ENCODE measurements at regions not wholly inside any gene's neighbourhood (a gene's known extent, or its start where the extent isn't known, plus 50 kb on each side); places are given as distances from the start of the nearest gene placed in this dataset.

DNA sequence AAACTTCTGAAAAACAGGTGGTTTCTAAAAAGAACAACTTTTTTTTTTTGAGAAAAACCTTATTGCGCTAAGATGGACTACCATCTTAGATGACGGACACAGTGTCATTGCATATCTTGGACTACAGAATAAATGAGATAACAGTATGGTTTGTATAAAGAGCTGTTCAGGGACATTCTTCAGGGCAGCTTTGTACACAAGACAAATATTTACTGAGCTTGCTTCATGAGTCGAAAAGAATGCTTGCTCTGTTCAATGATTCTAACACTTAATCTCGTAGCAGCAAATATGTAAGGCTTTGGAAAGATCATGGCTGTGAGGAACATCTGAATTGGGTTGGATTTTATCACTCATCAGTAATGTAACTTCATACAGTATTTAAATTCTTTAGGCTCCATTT lies 282.5 kb upstream of the CWC22 start:
- Histone ChIP-seq H2BK15ac (ENCODE audit: low read length) (no peak overlapping the region), H2BK120ac (ENCODE audit: low read depth, low read length) (no peak overlapping the region), H3K36me3 (replicated peaks in 1 of 2; ENCODE audit: control insufficient read depth in 2 of 2, insufficient read depth in 2 of 2, low read length in 2 of 2) (no peaks in the 10 kb centered on the region), H2BK12ac (ENCODE audit: low read length) (no peak overlapping the region), H3K4me1 (ENCODE audit: control insufficient read depth in 2 of 2, insufficient read depth in 1 of 2, low read depth in 1 of 2, low read length in 2 of 2) (no peaks in the 10 kb centered on the region), H3K9ac (ENCODE audit: low read depth, low read length, poor library complexity) (no peak overlapping the region), H2AFZ (ENCODE audit: low read length) (no peak overlapping the region), H3K14ac (ENCODE audit: low read length) (no peak overlapping the region), H3K18ac (ENCODE audit: low read length) (no peak overlapping the region), H3K4me2 (ENCODE audit: insufficient read depth, low read length, poor library complexity, severe bottlenecking) (no peak overlapping the region), H3K4me3 (ENCODE audit: low read length in 2 of 2) (no peak overlapping the region), H3K4ac (ENCODE audit: low read length) (no peak overlapping the region), H2BK5ac (ENCODE audit: low read length) (no peak overlapping the region), H3K9me3 (replicated peaks in 1 of 2; ENCODE audit: control insufficient read depth in 2 of 2, insufficient read depth in 1 of 2, low read depth in 1 of 2, low read length in 2 of 2) (no peaks in the 10 kb centered on the region), H3K27me3 (ENCODE audit: control insufficient read depth in 3 of 3, insufficient read depth in 3 of 3, low read depth in 1 of 3, low read length in 3 of 3) (no peaks in the 10 kb centered on the region), H3K79me1 (ENCODE audit: low read depth, low read length) (no peaks in the 10 kb centered on the region), H4K8ac (ENCODE audit: low read depth, low read length) (no peak overlapping the region), H3K23ac (ENCODE audit: low read depth, low read length, poor library complexity) (no peak overlapping the region), H3K27ac (replicated peaks; ENCODE audit: low read length) (no peak overlapping the region), H4K91ac (ENCODE audit: low read depth, low read length, poor library complexity) (no peak overlapping the region), H2AK5ac (ENCODE audit: low read depth, low read length) (no peak overlapping the region)
- DNase-seq (ENCODE audit: low spot score) = no peak
- no CpG with 5 or more reads among the region's 4 CpGs for WGBS, 2 donors (ENCODE audit: extremely low coverage in 2 of 2, insufficient read length in 2 of 2, insufficient replicate concordance in 1 of 2)

DNA sequence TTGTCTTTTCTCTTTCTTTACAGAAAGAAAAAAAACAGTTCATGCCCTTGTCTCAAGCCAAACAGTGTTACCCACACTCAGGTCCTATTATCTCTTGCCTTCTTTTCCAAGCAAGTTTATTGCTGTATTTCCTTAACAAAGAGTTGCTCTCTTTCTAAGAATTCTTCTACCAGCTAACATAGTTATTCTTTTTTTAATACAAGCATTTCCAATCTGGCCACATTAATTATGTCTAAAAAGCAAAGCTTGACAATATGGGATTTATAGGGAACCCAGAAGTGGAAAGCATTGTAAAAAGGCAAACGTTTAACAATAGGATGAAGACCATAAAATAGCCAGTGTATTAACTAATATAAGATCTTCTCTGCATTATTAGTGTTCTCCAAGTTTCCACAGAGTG lies 272.5 kb upstream of the CWC22 start:
- no peak overlapping the region for H3K23ac ChIP-seq (ENCODE audit: low read depth, low read length, poor library complexity)

DNA sequence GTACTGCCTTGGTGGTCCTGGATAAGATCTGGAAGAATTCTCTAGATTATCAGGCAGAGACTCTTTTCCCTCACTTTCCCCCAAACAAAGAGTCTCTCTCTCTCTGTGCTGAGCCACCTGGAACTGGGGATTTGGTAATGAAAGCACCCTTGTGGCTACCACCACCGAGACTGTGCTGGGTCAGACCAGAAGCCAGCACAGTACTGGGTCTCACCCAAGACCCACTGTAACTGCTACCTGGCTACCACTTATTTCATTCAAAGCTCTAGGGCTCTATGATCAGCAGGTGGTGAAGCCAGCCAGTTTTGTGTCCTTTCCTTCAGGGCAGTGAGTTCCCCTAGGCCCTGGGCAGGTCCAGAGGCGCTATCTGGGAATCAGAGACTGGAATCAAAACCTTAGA lies 269.6 kb upstream of the CWC22 start:
- H3K27me3 ChIP-seq (ENCODE audit: control insufficient read depth in 3 of 3, insufficient read depth in 3 of 3, low read depth in 1 of 3, low read length in 3 of 3) = no peaks in the 10 kb centered on the region
- no peak overlapping the region for H2BK5ac ChIP-seq (ENCODE audit: low read length)
- H3K4me1 ChIP-seq (ENCODE audit: control insufficient read depth in 2 of 2, insufficient read depth in 1 of 2, low read depth in 1 of 2, low read length in 2 of 2) = peaks cover 0 to 7% of the 10 kb centered on the region in 2 donors
- H3K4me3 ChIP-seq (ENCODE audit: low read length in 2 of 2) = no peak overlapping the region
- H3K14ac ChIP-seq (ENCODE audit: low read length) = peak overlapping the region; percentile 73
- H2BK15ac ChIP-seq (ENCODE audit: low read length) = no peak overlapping the region
- H4K8ac ChIP-seq (ENCODE audit: low read depth, low read length) = no peak overlapping the region
- peaks cover 0 to 7% of the 10 kb centered on the region in 2 donors for H3K9me3 ChIP-seq (replicated peaks in 1 of 2; ENCODE audit: control insufficient read depth in 2 of 2, insufficient read depth in 1 of 2, low read depth in 1 of 2, low read length in 2 of 2)
- H3K79me1 ChIP-seq (ENCODE audit: low read depth, low read length) = no peaks in the 10 kb centered on the region
- H3K9ac ChIP-seq (ENCODE audit: low read depth, low read length, poor library complexity) = no peak overlapping the region
- no peak for DNase-seq (ENCODE audit: low spot score)
- no CpG with 5 or more reads among the region's 2 CpGs for WGBS, 2 donors (ENCODE audit: extremely low coverage in 2 of 2, insufficient read length in 2 of 2, insufficient replicate concordance in 1 of 2)
- H3K18ac ChIP-seq (ENCODE audit: low read length) = no peak overlapping the region
- no peak overlapping the region for H3K23ac ChIP-seq (ENCODE audit: low read depth, low read length, poor library complexity)
- no peak overlapping the region for H3K4me2 ChIP-seq (ENCODE audit: insufficient read depth, low read length, poor library complexity, severe bottlenecking)
- no peak overlapping the region for H2AFZ ChIP-seq (ENCODE audit: low read length)
- H2AK5ac ChIP-seq (ENCODE audit: low read depth, low read length) = no peak overlapping the region
- H2BK12ac ChIP-seq (ENCODE audit: low read length) = no peak overlapping the region
- no peak overlapping the region for H4K91ac ChIP-seq (ENCODE audit: low read depth, low read length, poor library complexity)
- no peak overlapping the region for H3K27ac ChIP-seq (replicated peaks; ENCODE audit: low read length)
- no peaks in the 10 kb centered on the region for H3K36me3 ChIP-seq (replicated peaks in 1 of 2; ENCODE audit: control insufficient read depth in 2 of 2, insufficient read depth in 2 of 2, low read length in 2 of 2)
- H3K4ac ChIP-seq (ENCODE audit: low read length) = no peak overlapping the region
- no peak overlapping the region for H2BK120ac ChIP-seq (ENCODE audit: low read depth, low read length)

More for the DNA sequence above, 272.5 kb upstream of the CWC22 start:
- no peak overlapping the region for H2AK5ac ChIP-seq (ENCODE audit: low read depth, low read length)
- no peaks in the 10 kb centered on the region for H3K36me3 ChIP-seq (replicated peaks in 1 of 2; ENCODE audit: control insufficient read depth in 2 of 2, insufficient read depth in 2 of 2, low read length in 2 of 2)
- no peak overlapping the region for H3K4ac ChIP-seq (ENCODE audit: low read length)
- H2AFZ ChIP-seq (ENCODE audit: low read length) = peak overlapping the region; percentile 37
- WGBS, 2 donors (ENCODE audit: extremely low coverage in 2 of 2, insufficient read length in 2 of 2, insufficient replicate concordance in 1 of 2) = no CpG with 5 or more reads among the region's 1 CpG
- H2BK120ac ChIP-seq (ENCODE audit: low read depth, low read length) = no peak overlapping the region
- H3K27me3 ChIP-seq (ENCODE audit: control insufficient read depth in 3 of 3, insufficient read depth in 3 of 3, low read depth in 1 of 3, low read length in 3 of 3) = no peaks in the 10 kb centered on the region
- H3K4me1 ChIP-seq (ENCODE audit: control insufficient read depth in 2 of 2, insufficient read depth in 1 of 2, low read depth in 1 of 2, low read length in 2 of 2) = peaks cover 0 to 7% of the 10 kb centered on the region in 2 donors
- no peak overlapping the region for H3K4me3 ChIP-seq (ENCODE audit: low read length in 2 of 2)
- H2BK5ac ChIP-seq (ENCODE audit: low read length) = no peak overlapping the region
- no peaks in the 10 kb centered on the region for H3K9me3 ChIP-seq (replicated peaks in 1 of 2; ENCODE audit: control insufficient read depth in 2 of 2, insufficient read depth in 1 of 2, low read depth in 1 of 2, low read length in 2 of 2)
- H3K27ac ChIP-seq (replicated peaks; ENCODE audit: low read length) = no peak overlapping the region
- H2BK12ac ChIP-seq (ENCODE audit: low read length) = no peak overlapping the region
- H3K18ac ChIP-seq (ENCODE audit: low read length) = no peak overlapping the region
- H4K91ac ChIP-seq (ENCODE audit: low read depth, low read length, poor library complexity) = no peak overlapping the region
- no peak overlapping the region for H4K8ac ChIP-seq (ENCODE audit: low read depth, low read length)
- H3K9ac ChIP-seq (ENCODE audit: low read depth, low read length, poor library complexity) = no peak overlapping the region
- no peak for DNase-seq (ENCODE audit: low spot score)
- no peaks in the 10 kb centered on the region for H3K79me1 ChIP-seq (ENCODE audit: low read depth, low read length)
- no peak overlapping the region for H3K14ac ChIP-seq (ENCODE audit: low read length)
- H3K4me2 ChIP-seq (ENCODE audit: insufficient read depth, low read length, poor library complexity, severe bottlenecking) = no peak overlapping the region
- no peak overlapping the region for H2BK15ac ChIP-seq (ENCODE audit: low read length)

DNA sequence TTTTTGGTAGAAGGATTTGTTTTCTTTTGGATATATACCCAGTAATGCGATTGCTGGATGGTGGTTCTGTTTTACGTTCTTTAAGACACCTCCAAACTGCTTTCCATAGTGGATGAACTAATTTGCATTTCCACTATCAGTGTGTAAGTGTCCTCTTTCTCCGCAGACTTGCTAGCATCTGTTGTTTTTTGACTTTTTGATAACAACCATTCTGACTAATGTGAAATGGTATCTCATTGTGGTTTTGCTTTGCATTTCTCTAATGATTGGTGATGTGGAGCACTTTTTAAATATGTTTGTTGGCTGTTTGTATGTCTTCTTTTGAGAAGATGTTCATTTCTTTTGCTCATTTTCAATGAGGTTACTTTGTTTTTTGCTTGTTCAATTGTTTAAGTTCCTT lies 260.9 kb upstream of the CWC22 start:
- H3K18ac ChIP-seq (ENCODE audit: low read length) = no peak overlapping the region
- H3K4me2 ChIP-seq (ENCODE audit: insufficient read depth, low read length, poor library complexity, severe bottlenecking) = no peak overlapping the region
- no peak overlapping the region for H2AK5ac ChIP-seq (ENCODE audit: low read depth, low read length)
- no peak overlapping the region for H4K91ac ChIP-seq (ENCODE audit: low read depth, low read length, poor library complexity)
- H3K4me3 ChIP-seq (ENCODE audit: low read length in 2 of 2) = no peak overlapping the region
- no peaks in the 10 kb centered on the region for H3K36me3 ChIP-seq (replicated peaks in 1 of 2; ENCODE audit: control insufficient read depth in 2 of 2, insufficient read depth in 2 of 2, low read length in 2 of 2)
- H3K4me1 ChIP-seq (ENCODE audit: control insufficient read depth in 2 of 2, insufficient read depth in 1 of 2, low read depth in 1 of 2, low read length in 2 of 2) = no peaks in the 10 kb centered on the region
- no peak overlapping the region for H4K8ac ChIP-seq (ENCODE audit: low read depth, low read length)
- DNase-seq (ENCODE audit: low spot score) = no peak
- H3K27ac ChIP-seq (replicated peaks; ENCODE audit: low read length) = no peak overlapping the region
- H3K14ac ChIP-seq (ENCODE audit: low read length) = no peak overlapping the region
- H2BK12ac ChIP-seq (ENCODE audit: low read length) = no peak overlapping the region
- H2AFZ ChIP-seq (ENCODE audit: low read length) = no peak overlapping the region
- WGBS, 2 donors (ENCODE audit: extremely low coverage in 2 of 2, insufficient read length in 2 of 2, insufficient replicate concordance in 1 of 2) = no CpG with 5 or more reads among the region's 3 CpGs
- no peak overlapping the region for H2BK120ac ChIP-seq (ENCODE audit: low read depth, low read length)
- H3K4ac ChIP-seq (ENCODE audit: low read length) = no peak overlapping the region
- peaks cover 0 to 10% of the 10 kb centered on the region in 2 donors for H3K9me3 ChIP-seq (replicated peaks in 1 of 2; ENCODE audit: control insufficient read depth in 2 of 2, insufficient read depth in 1 of 2, low read depth in 1 of 2, low read length in 2 of 2)
- H2BK5ac ChIP-seq (ENCODE audit: low read length) = no peak overlapping the region
- H3K23ac ChIP-seq (ENCODE audit: low read depth, low read length, poor library complexity) = no peak overlapping the region
- no peaks in the 10 kb centered on the region for H3K79me1 ChIP-seq (ENCODE audit: low read depth, low read length)
- no peak overlapping the region for H2BK15ac ChIP-seq (ENCODE audit: low read length)
- H3K9ac ChIP-seq (ENCODE audit: low read depth, low read length, poor library complexity) = no peak overlapping the region
- H3K27me3 ChIP-seq (ENCODE audit: control insufficient read depth in 3 of 3, insufficient read depth in 3 of 3, low read depth in 1 of 3, low read length in 3 of 3) = no peaks in the 10 kb centered on the region

All from neuronal stem cell (in vitro differentiated cells).